Trophoblast cell (in vitro differentiated cells and primary cell): ENCODE measurements at regions not wholly inside any gene's neighbourhood (a gene's known extent, or its start where the extent isn't known, plus 50 kb on each side); places are given as distances from the start of the nearest gene placed in this dataset.

Source experiments
- DNase-seq, 2 donors: peaks; one replicate each; pipeline ENCODE4 v3.0.0-alpha.2; 2016
- H2AFZ ChIP-seq: 2 replicates; pipeline ENCODE4 v1.6.1; 2013; ENCODE audit warnings: low read length, moderate library complexity, mild to moderate bottlenecking; ENCODE audit not compliant: insufficient read depth, poor library complexity
- H2AK5ac ChIP-seq: 2 replicates; pipeline ENCODE4 v1.6.1; 2013; ENCODE audit warnings: mild to moderate bottlenecking, low read length
- H2BK120ac ChIP-seq: 2 replicates; pipeline ENCODE4 v1.6.1; 2013; ENCODE audit warnings: low read length, mild to moderate bottlenecking, moderate library complexity; ENCODE audit not compliant: insufficient read depth, poor library complexity
- H2BK12ac ChIP-seq: 2 replicates; pipeline ENCODE4 v1.6.1; 2013; ENCODE audit warnings: mild to moderate bottlenecking, low read length, moderate library complexity
- H2BK5ac ChIP-seq: 2 replicates; pipeline ENCODE4 v1.6.1; 2013; ENCODE audit warnings: low read length, low read depth, moderate library complexity, mild to moderate bottlenecking; ENCODE audit not compliant: poor library complexity
- H3K14ac ChIP-seq: 2 replicates; pipeline ENCODE4 v1.6.1; 2013; ENCODE audit warnings: mild to moderate bottlenecking, low read length
- H3K18ac ChIP-seq: 2 replicates; pipeline ENCODE4 v1.6.1; 2013; ENCODE audit warnings: mild to moderate bottlenecking, low read length
- H3K23ac ChIP-seq: 2 replicates; pipeline ENCODE4 v1.6.1; 2013; ENCODE audit warnings: low read length
- H3K27ac ChIP-seq: 2 replicates; pipeline ENCODE4 v1.5.1; 2013; ENCODE audit warnings: low read depth, mild to moderate bottlenecking, inconsistent platforms, low read length, moderate library complexity
- H3K27me3 ChIP-seq: 2 replicates; pipeline ENCODE4 v1.6.1; 2013; ENCODE audit warnings: inconsistent platforms, mild to moderate bottlenecking, low read length, moderate library complexity; ENCODE audit not compliant: insufficient read depth
- H3K36me3 ChIP-seq, 2 experiments: 1 replicate in 1 of 2; 2 replicates in 1 of 2; pipeline ENCODE4 v1.6.1; 2013; ENCODE audit warnings: low read length in 2 of 2, mild to moderate bottlenecking in 2 of 2, moderate library complexity in 1 of 2; ENCODE audit not compliant: insufficient read depth in 2 of 2, control insufficient read depth in 1 of 2
- H3K4ac ChIP-seq: 2 replicates; pipeline ENCODE4 v1.6.1; 2013; ENCODE audit warnings: low read depth, mild to moderate bottlenecking, low read length, moderate library complexity
- H3K4me1 ChIP-seq, 2 experiments: 1 replicate in 1 of 2; 2 replicates in 1 of 2; pipeline ENCODE4 v1.6.1; 2013; ENCODE audit warnings: low read length in 2 of 2, mild to moderate bottlenecking in 2 of 2, moderate library complexity in 1 of 2; ENCODE audit not compliant: insufficient read depth in 2 of 2, control insufficient read depth in 1 of 2
- H3K4me2 ChIP-seq: 2 replicates; pipeline ENCODE4 v1.6.1; 2013; ENCODE audit warnings: inconsistent platforms, mild to moderate bottlenecking, low read length, moderate library complexity
- H3K4me3 ChIP-seq: 2 replicates; pipeline ENCODE4 v1.5.1; 2013; ENCODE audit warnings: mild to moderate bottlenecking, low read depth, low read length, inconsistent platforms
- H3K79me1 ChIP-seq: one replicate; pipeline ENCODE4 v1.6.1; 2013; ENCODE audit warnings: low read length
- H3K79me2 ChIP-seq: 2 replicates; pipeline ENCODE4 v1.6.1; 2013; ENCODE audit warnings: low read length, mild to moderate bottlenecking; ENCODE audit not compliant: control insufficient read depth, insufficient read depth, poor library complexity
- H3K9ac ChIP-seq: 2 replicates; pipeline ENCODE4 v1.6.1; 2013; ENCODE audit warnings: mild to moderate bottlenecking, low read length
- H3K9me3 ChIP-seq: 2 replicates; pipeline ENCODE4 v1.6.1; 2013; ENCODE audit warnings: low read depth, mild to moderate bottlenecking, control low read depth, inconsistent platforms, low read length; ENCODE audit not compliant: insufficient read depth
- H4K12ac ChIP-seq: 2 replicates; pipeline ENCODE4 v1.6.1; 2013; ENCODE audit warnings: low read depth, mild to moderate bottlenecking, low read length, moderate library complexity
- H4K8ac ChIP-seq: 2 replicates; pipeline ENCODE4 v1.6.1; 2013; ENCODE audit warnings: low read depth, mild to moderate bottlenecking, low read length, moderate library complexity
- H4K91ac ChIP-seq: one replicate; pipeline ENCODE4 v1.6.1; 2013; ENCODE audit warnings: low read depth, mild to moderate bottlenecking, low read length, moderate library complexity
- WGBS: extraction: QIAGEN DNeasy Blood & Tissue Kit; methylation state at CpG from one replicate; pipeline ENCODE4 v1.1.7; 2013; ENCODE audit warnings: missing lambda C conversion rate; ENCODE audit not compliant: insufficient read length, insufficient coverage; ENCODE audit errors: extremely low coverage; 5-methylcytosine and 5-hydroxymethylcytosine counted together

GRCh38 chr10:44194435-44194834 is 190.5 kb downstream of the CXCL12 start:
- no peak overlapping the region for H2AK5ac ChIP-seq
- no peaks in the 10 kb centered on the region for H3K79me2 ChIP-seq
- H2BK12ac ChIP-seq, result no peak overlapping the region
- no peak overlapping the region for H3K4me3 ChIP-seq
- H4K91ac ChIP-seq, result no peak overlapping the region
- no peaks in the 10 kb centered on the region for H3K27me3 ChIP-seq
- no peaks in the 10 kb centered on the region for H3K36me3 ChIP-seq
- no peak overlapping the region for H2AFZ ChIP-seq
- H3K14ac ChIP-seq, result no peak overlapping the region
- H3K4me2 ChIP-seq, result no peak overlapping the region
- H3K4me1 ChIP-seq, result peaks cover 3 to 7% of the 10 kb centered on the region in 2 experiments
- WGBS, result no CpG with 5 or more reads among the region's 2 CpGs
- H4K8ac ChIP-seq, result no peak overlapping the region
- no peak overlapping the region for H2BK5ac ChIP-seq
- H3K9ac ChIP-seq, result no peak overlapping the region
- no peaks in the 10 kb centered on the region for H3K79me1 ChIP-seq
- H3K27ac ChIP-seq, result no peak overlapping the region
- no peak overlapping the region for H4K12ac ChIP-seq
- no peak overlapping the region for H3K18ac ChIP-seq
- H3K4ac ChIP-seq, result no peak overlapping the region
- no peak overlapping the region for H3K23ac ChIP-seq
- DNase-seq, result no peak
- H2BK120ac ChIP-seq, result no peak overlapping the region
- H3K9me3 ChIP-seq, result no peaks in the 10 kb centered on the region

GRCh38 chr10:44193567-44194220 is 191.2 kb downstream of the CXCL12 start:
- Histone ChIP-seq H3K36me3 (no peaks in the 10 kb centered on the region), H2AFZ (no peak overlapping the region), H3K9me3 (no peaks in the 10 kb centered on the region), H2AK5ac (no peak overlapping the region), H4K8ac (no peak overlapping the region), H3K4me1 (peaks cover 3 to 7% of the 10 kb centered on the region in 2 experiments), H3K4ac (no peak overlapping the region), H3K27me3 (no peaks in the 10 kb centered on the region), H4K91ac (no peak overlapping the region), H3K79me1 (no peaks in the 10 kb centered on the region), H2BK5ac (no peak overlapping the region), H3K79me2 (no peaks in the 10 kb centered on the region), H3K27ac (no peak overlapping the region), H3K4me2 (no peak overlapping the region), H3K23ac (no peak overlapping the region), H2BK120ac (no peak overlapping the region), H3K9ac (no peak overlapping the region), H3K4me3 (peak overlapping the region; percentile 10), H4K12ac (no peak overlapping the region), H3K18ac (no peak overlapping the region), H2BK12ac (no peak overlapping the region), H3K14ac (no peak overlapping the region)
- DNase-seq, result no peak
- no CpG with 5 or more reads among the region's 5 CpGs for WGBS

GRCh38 chr10:44193166-44193565 is 191.7 kb downstream of the CXCL12 start:
- Histone ChIP-seq H3K9ac (no peak overlapping the region), H3K27ac (no peak overlapping the region), H4K91ac (no peak overlapping the region), H4K12ac (no peak overlapping the region), H2BK120ac (no peak overlapping the region), H3K4ac (no peak overlapping the region), H2AK5ac (no peak overlapping the region), H3K36me3 (no peaks in the 10 kb centered on the region), H4K8ac (no peak overlapping the region), H3K18ac (no peak overlapping the region), H3K9me3 (no peaks in the 10 kb centered on the region), H3K4me3 (no peak overlapping the region), H3K4me1 (peaks cover 3 to 7% of the 10 kb centered on the region in 2 experiments), H3K79me1 (no peaks in the 10 kb centered on the region), H3K14ac (no peak overlapping the region), H2BK5ac (no peak overlapping the region), H3K79me2 (no peaks in the 10 kb centered on the region), H3K4me2 (no peak overlapping the region), H2AFZ (no peak overlapping the region), H3K23ac (no peak overlapping the region), H2BK12ac (no peak overlapping the region), H3K27me3 (no peaks in the 10 kb centered on the region)
- DNase-seq, result no peak
- WGBS, result no CpG with 5 or more reads among the region's 3 CpGs

- Histone ChIP-seq H3K79me2 (no peaks in the 10 kb centered on the region), H3K79me1 (no peaks in the 10 kb centered on the region), H3K27ac (no peak overlapping the region), H2AK5ac (no peak overlapping the region), H4K91ac (no peak overlapping the region), H3K27me3 (no peaks in the 10 kb centered on the region), H2AFZ (no peak overlapping the region), H3K9me3 (no peaks in the 10 kb centered on the region), H3K4me1 (peaks cover 3 to 7% of the 10 kb centered on the region in 2 experiments), H3K23ac (no peak overlapping the region), H3K4me2 (no peak overlapping the region), H3K36me3 (no peaks in the 10 kb centered on the region), H3K4ac (no peak overlapping the region), H4K8ac (no peak overlapping the region), H2BK12ac (no peak overlapping the region), H2BK120ac (no peak overlapping the region), H3K18ac (no peak overlapping the region), H3K9ac (no peak overlapping the region), H2BK5ac (no peak overlapping the region), H4K12ac (no peak overlapping the region), H3K4me3 (no peak overlapping the region), H3K14ac (no peak overlapping the region)
- DNase-seq, result no peak
- no CpG with 5 or more reads among the region's 6 CpGs for WGBS
Observed at GRCh38 chr10:44192435-44192834, 192.5 kb downstream of the CXCL12 start.
